Epithelial cell of esophagus (primary cell): ENCODE measurements at regions not wholly inside any gene's neighbourhood (a gene's known extent, or its start where the extent isn't known, plus 50 kb on each side); places are given as distances from the start of the nearest gene placed in this dataset.

Experiments
- DNase-seq: peaks from one replicate; pipeline ENCODE4 v3.0.0; 2010; ENCODE audit warnings: low read depth
- H3K4me3 ChIP-seq: 2 replicates; pipeline ENCODE4 v1.5.1; 2011; ENCODE audit warnings: mild to moderate bottlenecking, low read length, control low read depth
- CTCF ChIP-seq: IDR thresholded peaks from 2 replicates; pipeline ENCODE4 v1.5.1; 2011; ENCODE audit warnings: low read depth, mild to moderate bottlenecking, low read length, control low read depth, inconsistent platforms; ENCODE audit not compliant: insufficient read depth; ENCODE audit errors: missing control alignments

- TF ChIP-seq CTCF: no peak
- no peak for DNase-seq
Measured at GRCh38 chr3:72296477-72297111, 511.6 kb upstream of the PROK2 start.

GRCh38 chr3:72295962-72296450 is 511.1 kb upstream of the PROK2 start:
- no peak for TF ChIP-seq CTCF
- no peak overlapping the region for H3K4me3 ChIP-seq
- no peak for DNase-seq

More at GRCh38 chr3:72296477-72297111, 511.6 kb upstream of the PROK2 start:
- no peak overlapping the region for H3K4me3 ChIP-seq

- H3K4me3 ChIP-seq: no peak overlapping the region
- DNase-seq: peak; percentile 50
- no peak for TF ChIP-seq CTCF
Measured at GRCh38 chr3:72295276-72295961, 510.5 kb upstream of the PROK2 start.

- no peak for TF ChIP-seq CTCF
- DNase-seq: no peak
- no peak overlapping the region for H3K4me3 ChIP-seq
Measured at GRCh38 chr3:72290859-72291638, 506.1 kb upstream of the PROK2 start.

- TF ChIP-seq CTCF: no peak
- DNase-seq: no peak
- H3K4me3 ChIP-seq: no peak overlapping the region
Measured at GRCh38 chr3:72289692-72290071, 504.7 kb upstream of the PROK2 start.

GRCh38 chr3:72288955-72289691 is 504.2 kb upstream of the PROK2 start:
- DNase-seq: peak; percentile 71
- TF ChIP-seq CTCF: no peak
- H3K4me3 ChIP-seq: no peak overlapping the region
